NCI-H2227 (cell line): ENCODE measurements at regions not wholly inside any gene's neighbourhood (a gene's known extent, or its start where the extent isn't known, plus 50 kb on each side); places are given as distances from the start of the nearest gene placed in this dataset.

Experiments
- DNase-seq: peaks from one replicate; lab custom pipeline; 2025; ENCODE audit not compliant: unreplicated experiment; lab: John Stamatoyannopoulos, UW

GRCh38 chr5:144577676-144578075 is 407.0 kb downstream of the KCTD16 start:
- DNase-seq = no peak

- DNase-seq = peak; percentile 17
These were observed 405.1 kb downstream of the KCTD16 start for GRCh38 chr5:144575736-144576135.

GRCh38 chr5:144567421-144567780 is 396.7 kb downstream of the KCTD16 start:
- no peak for DNase-seq

- DNase-seq = no peak
These were observed 396.2 kb downstream of the KCTD16 start for GRCh38 chr5:144566747-144567420.

GRCh38 chr5:144549580-144549979 is 378.9 kb downstream of the KCTD16 start:
- no peak for DNase-seq

- no peak for DNase-seq
These were observed 378.3 kb downstream of the KCTD16 start for GRCh38 chr5:144548936-144549335.

- no peak for DNase-seq
These were observed 376.4 kb downstream of the KCTD16 start for GRCh38 chr5:144547098-144547499.

GRCh38 chr5:144538845-144539244 is 368.2 kb downstream of the KCTD16 start:
- no peak for DNase-seq
